Hepatocyte (in vitro differentiated cells): ENCODE measurements at regions not wholly inside any gene's neighbourhood (a gene's known extent, or its start where the extent isn't known, plus 50 kb on each side); places are given as distances from the start of the nearest gene placed in this dataset.

Experiments used
- EZH2 ChIP-seq: fragments of 200-600 bp; sonication (generic); IDR thresholded peaks from 2 replicates; pipeline ENCODE4 v1.6.1; 2016; ENCODE audit warnings: antibody characterized with exemption, mild to moderate bottlenecking, borderline replicate concordance
- TF ChIP-seq, protein P1 (sequence below): fragments of 200-600 bp; sonication (generic); IDR thresholded peaks from 2 replicates; pipeline ENCODE4 v1.5.1; 2016; ENCODE audit warnings: antibody characterized with exemption, mild to moderate bottlenecking; ENCODE audit not compliant: poor library complexity

DNA sequence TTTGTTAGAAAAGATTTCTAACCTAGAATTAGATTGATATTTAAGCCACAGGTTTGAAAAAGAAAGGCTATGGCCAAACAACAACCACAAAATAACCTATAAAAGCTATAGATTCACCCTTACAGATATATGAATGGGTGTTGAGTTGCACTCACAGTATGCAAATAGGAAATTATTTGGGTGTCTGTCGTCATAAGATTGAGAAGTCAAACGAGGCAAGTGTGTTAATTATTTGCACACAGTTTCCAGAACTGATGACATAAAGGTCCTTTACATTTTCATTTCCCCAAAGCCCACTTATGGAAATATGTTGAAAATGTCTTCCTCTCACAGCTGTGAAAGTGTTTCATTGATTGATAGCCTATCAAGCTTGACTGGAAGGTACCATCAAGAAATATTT, 101.2 kb upstream of the CXCL13 start:
- TF ChIP-seq, protein P1, sequence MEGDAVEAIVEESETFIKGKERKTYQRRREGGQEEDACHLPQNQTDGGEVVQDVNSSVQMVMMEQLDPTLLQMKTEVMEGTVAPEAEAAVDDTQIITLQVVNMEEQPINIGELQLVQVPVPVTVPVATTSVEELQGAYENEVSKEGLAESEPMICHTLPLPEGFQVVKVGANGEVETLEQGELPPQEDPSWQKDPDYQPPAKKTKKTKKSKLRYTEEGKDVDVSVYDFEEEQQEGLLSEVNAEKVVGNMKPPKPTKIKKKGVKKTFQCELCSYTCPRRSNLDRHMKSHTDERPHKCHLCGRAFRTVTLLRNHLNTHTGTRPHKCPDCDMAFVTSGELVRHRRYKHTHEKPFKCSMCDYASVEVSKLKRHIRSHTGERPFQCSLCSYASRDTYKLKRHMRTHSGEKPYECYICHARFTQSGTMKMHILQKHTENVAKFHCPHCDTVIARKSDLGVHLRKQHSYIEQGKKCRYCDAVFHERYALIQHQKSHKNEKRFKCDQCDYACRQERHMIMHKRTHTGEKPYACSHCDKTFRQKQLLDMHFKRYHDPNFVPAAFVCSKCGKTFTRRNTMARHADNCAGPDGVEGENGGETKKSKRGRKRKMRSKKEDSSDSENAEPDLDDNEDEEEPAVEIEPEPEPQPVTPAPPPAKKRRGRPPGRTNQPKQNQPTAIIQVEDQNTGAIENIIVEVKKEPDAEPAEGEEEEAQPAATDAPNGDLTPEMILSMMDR, result no peak
- TF ChIP-seq EZH2, result no peak
